Right lobe of liver (tissue), 4 donors: ENCODE measurements at regions not wholly inside any gene's neighbourhood (a gene's known extent, or its start where the extent isn't known, plus 50 kb on each side); places are given as distances from the start of the nearest gene placed in this dataset.

Experiments
- CTCF ChIP-seq, 4 donors: fragments of 200-600 bp in 3 of 4; fragments of 450-650 bp in 1 of 4; IDR thresholded peaks; one replicate each; pipeline versions ENCODE4 v1.5.1 to v1.8.0; 2016 to 2022; ENCODE audit warnings: antibody characterized with exemption in 4 of 4, mild to moderate bottlenecking in 2 of 4
- POLR2A ChIP-seq: fragments of 450-650 bp; IDR thresholded peaks from one replicate; pipeline ENCODE4 v1.6.1; 2017; ENCODE audit warnings: antibody characterized with exemption, mild to moderate bottlenecking
- donor health status: DM: no; HTN: no; CAD: no.
- donor health status: DM: no; HTN: no; CAD: no.
- donor health status: DM: no; HTN: yes; CAD: no.

GRCh38 chr6:112568066-112568465, 220.9 kb downstream of the RFPL4B start:
- no peak for TF ChIP-seq CTCF (IDR thresholded peaks at IDR 0.05)
- no peak for TF ChIP-seq POLR2A
